HFFc6 (cell line): ENCODE measurements at regions not wholly inside any gene's neighbourhood (a gene's known extent, or its start where the extent isn't known, plus 50 kb on each side); places are given as distances from the start of the nearest gene placed in this dataset.

Experiments used
- DNase-seq: peaks from one replicate; pipeline ENCODE4 v3.0.0-alpha.2; 2018
- H3K27ac Mint-ChIP-seq: 2 replicates; pipeline ENCODE4 v1.8.0; 2020; ENCODE audit warnings: mild to moderate bottlenecking, mixed read lengths
- H3K27me3 Mint-ChIP-seq: 2 replicates; pipeline ENCODE4 v1.8.0; 2021; ENCODE audit warnings: mild to moderate bottlenecking, moderate library complexity, mixed read lengths; ENCODE audit not compliant: insufficient read depth
- H3K36me3 Mint-ChIP-seq: 2 replicates; pipeline ENCODE4 v1.8.0; 2021; ENCODE audit warnings: low read depth, mixed read lengths
- H3K4me1 Mint-ChIP-seq: 2 replicates; pipeline ENCODE4 v1.8.0; 2020; ENCODE audit warnings: low read depth, mixed read lengths
- H3K4me3 Mint-ChIP-seq: 2 replicates; pipeline ENCODE4 v1.8.0; 2020; ENCODE audit warnings: mild to moderate bottlenecking, moderate library complexity, mixed read lengths
- H3K9me3 Mint-ChIP-seq: 2 replicates; pipeline ENCODE4 v1.8.0; 2020; ENCODE audit warnings: mild to moderate bottlenecking, mixed read lengths
- TF ChIP-seq, protein P1 (sequence below): fragments of 200-600 bp; sonication (generic); IDR thresholded peaks from 2 replicates; pipeline ENCODE4 v1.5.0; 2021; ENCODE audit warnings: antibody characterized with exemption, mild to moderate bottlenecking

- Mint-ChIP-seq H3K36me3 (0 out of 2 replicates have a peak, but pooled peaks cover 4% of the 10 kb centered on the region), H3K27me3 (peaks cover 1% of the 10 kb centered on the region), H3K4me3 (no peak overlapping the region), H3K27ac (no peak overlapping the region), H3K9me3 (no peaks in the 10 kb centered on the region), H3K4me1 (peaks cover 25% of the 10 kb centered on the region)
- no peak for DNase-seq
- TF ChIP-seq, protein P1, sequence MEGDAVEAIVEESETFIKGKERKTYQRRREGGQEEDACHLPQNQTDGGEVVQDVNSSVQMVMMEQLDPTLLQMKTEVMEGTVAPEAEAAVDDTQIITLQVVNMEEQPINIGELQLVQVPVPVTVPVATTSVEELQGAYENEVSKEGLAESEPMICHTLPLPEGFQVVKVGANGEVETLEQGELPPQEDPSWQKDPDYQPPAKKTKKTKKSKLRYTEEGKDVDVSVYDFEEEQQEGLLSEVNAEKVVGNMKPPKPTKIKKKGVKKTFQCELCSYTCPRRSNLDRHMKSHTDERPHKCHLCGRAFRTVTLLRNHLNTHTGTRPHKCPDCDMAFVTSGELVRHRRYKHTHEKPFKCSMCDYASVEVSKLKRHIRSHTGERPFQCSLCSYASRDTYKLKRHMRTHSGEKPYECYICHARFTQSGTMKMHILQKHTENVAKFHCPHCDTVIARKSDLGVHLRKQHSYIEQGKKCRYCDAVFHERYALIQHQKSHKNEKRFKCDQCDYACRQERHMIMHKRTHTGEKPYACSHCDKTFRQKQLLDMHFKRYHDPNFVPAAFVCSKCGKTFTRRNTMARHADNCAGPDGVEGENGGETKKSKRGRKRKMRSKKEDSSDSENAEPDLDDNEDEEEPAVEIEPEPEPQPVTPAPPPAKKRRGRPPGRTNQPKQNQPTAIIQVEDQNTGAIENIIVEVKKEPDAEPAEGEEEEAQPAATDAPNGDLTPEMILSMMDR, result no peak
These were observed 650.4 kb downstream of the LTN1 start for GRCh38 chr21:28342212-28342810.

DNA sequence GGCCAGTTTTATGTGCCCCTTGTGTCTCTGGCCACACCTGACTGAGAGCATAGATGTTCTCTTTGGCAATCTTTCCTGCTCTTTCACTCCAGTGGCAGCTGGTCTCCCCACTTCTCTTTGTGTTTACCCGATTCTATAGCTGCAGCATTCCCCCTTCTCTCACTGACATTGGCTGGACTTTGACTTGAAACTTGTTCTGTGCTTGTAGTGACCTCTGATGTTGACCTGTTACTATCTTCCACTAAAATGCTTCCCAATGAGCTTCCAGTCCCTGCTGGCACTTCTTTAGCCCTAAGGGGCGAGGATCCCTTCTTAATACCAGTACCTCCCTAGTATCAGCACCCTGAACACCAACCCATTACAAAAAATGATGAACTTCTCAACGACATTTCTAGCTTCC lies 653.3 kb downstream of the LTN1 start:
- TF ChIP-seq, protein P1, result no peak
- H3K4me3 Mint-ChIP-seq, result no peak overlapping the region
- 0 out of 2 replicates have a peak, but pooled peaks cover 4% of the 10 kb centered on the region for H3K36me3 Mint-ChIP-seq
- H3K27me3 Mint-ChIP-seq, result no peaks in the 10 kb centered on the region; the same call in 1 of the 2 replicates
- no peak for DNase-seq
- H3K27ac Mint-ChIP-seq, result no peak overlapping the region
- no peaks in the 10 kb centered on the region for H3K9me3 Mint-ChIP-seq
- peaks cover 54% of the 10 kb centered on the region for H3K4me1 Mint-ChIP-seq

DNA sequence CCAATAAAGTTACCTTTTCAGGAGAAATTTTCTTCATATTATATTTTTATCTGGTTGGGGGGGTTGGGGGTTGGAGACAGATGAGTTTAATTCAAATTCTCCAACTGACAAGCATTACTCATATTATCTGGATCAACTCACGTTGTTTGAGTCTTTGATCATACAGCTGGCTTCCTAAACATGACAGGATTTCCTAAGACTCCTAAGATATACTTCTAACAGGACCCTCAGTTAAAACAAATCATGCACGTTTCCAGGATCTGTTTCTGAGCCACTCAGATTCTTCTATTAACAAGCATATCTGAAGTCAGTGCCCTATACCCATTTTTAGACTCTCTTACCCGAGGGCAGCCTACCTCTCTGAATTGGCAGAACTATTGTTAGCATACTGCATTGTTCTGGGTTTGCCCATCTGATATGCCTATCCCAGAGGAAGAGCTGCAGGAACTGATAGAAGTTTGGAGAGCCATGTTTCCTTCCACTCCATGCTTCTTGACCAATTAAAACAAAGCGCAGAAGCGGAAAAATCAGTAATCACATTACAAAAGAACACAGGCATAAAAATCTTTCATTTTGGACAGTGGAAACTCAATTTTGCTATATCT lies 653.9 kb downstream of the LTN1 start:
- TF ChIP-seq, protein P1, result no peak
- no peak for DNase-seq
- peak overlapping the region; percentile 12; the same call in 1 of the 2 replicates for H3K27ac Mint-ChIP-seq
- H3K36me3 Mint-ChIP-seq, result 0 out of 2 replicates have a peak, but pooled peaks cover 4% of the 10 kb centered on the region
- no peaks in the 10 kb centered on the region; the same call in 1 of the 2 replicates for H3K27me3 Mint-ChIP-seq
- H3K9me3 Mint-ChIP-seq, result no peaks in the 10 kb centered on the region
- H3K4me1 Mint-ChIP-seq, result peaks cover 60% of the 10 kb centered on the region
- H3K4me3 Mint-ChIP-seq, result no peak overlapping the region

- Mint-ChIP-seq H3K4me1 (peaks cover 74% of the 10 kb centered on the region), H3K9me3 (no peaks in the 10 kb centered on the region)
- DNase-seq, result peak; percentile 76
These were observed 655.4 kb downstream of the LTN1 start for GRCh38 chr21:28337315-28337714.

DNA sequence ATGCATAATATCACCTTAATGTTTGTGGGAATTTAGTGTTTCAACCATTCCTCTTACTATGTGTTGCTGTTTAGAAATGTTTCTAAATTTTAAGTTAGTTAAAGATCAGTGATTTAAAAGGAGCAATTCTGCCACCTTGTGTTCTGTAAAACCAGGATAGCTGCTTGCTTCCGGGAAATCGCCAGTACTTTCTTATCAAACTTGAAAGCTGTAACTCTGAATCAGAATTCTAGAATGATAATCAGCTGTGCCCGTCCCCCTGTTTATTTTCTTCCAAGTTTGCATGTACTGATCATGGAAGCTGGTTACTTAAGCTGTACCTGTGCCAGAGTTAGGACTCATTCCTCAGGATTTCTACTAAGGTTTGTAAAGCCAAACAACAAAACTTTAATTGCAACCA lies 656.4 kb downstream of the LTN1 start:
- H3K4me3 Mint-ChIP-seq, result no peak overlapping the region
- H3K9me3 Mint-ChIP-seq, result no peaks in the 10 kb centered on the region
- DNase-seq, result peak; percentile 92
- peaks cover 70% of the 10 kb centered on the region for H3K4me1 Mint-ChIP-seq
- no peaks in the 10 kb centered on the region for H3K36me3 Mint-ChIP-seq
- TF ChIP-seq, protein P1, result peak; percentile 81
- H3K27ac Mint-ChIP-seq, result peak overlapping the region; percentile 79
- no peaks in the 10 kb centered on the region; the same call in 1 of the 2 replicates for H3K27me3 Mint-ChIP-seq

More at GRCh38 chr21:28337315-28337714, 655.4 kb downstream of the LTN1 start:
- Mint-ChIP-seq H3K27me3 (no peaks in the 10 kb centered on the region; the same call in 1 of the 2 replicates), H3K36me3 (no peaks in the 10 kb centered on the region), H3K4me3 (peak overlapping the region; percentile 28), H3K27ac (peak overlapping the region; percentile 79)
- TF ChIP-seq, protein P1, result peak; percentile 78
